HG03439 (cell line): ENCODE measurements at regions not wholly inside any gene's neighbourhood (a gene's known extent, or its start where the extent isn't known, plus 50 kb on each side); places are given as distances from the start of the nearest gene placed in this dataset.
"Not testable (repeated sequence)": the region's sequence is repeated elsewhere in the genome, so short reads cannot be mapped to it uniquely, and the experiment has no call there.

Experiments used
- ATAC-seq: cut with Tn5 transposase; IDR thresholded peaks from one replicate; pipeline ENCODE4 v1.9.1; 2021; ENCODE audit warnings: mild to moderate bottlenecking, moderate library complexity; ENCODE audit not compliant: unreplicated experiment

DNA sequence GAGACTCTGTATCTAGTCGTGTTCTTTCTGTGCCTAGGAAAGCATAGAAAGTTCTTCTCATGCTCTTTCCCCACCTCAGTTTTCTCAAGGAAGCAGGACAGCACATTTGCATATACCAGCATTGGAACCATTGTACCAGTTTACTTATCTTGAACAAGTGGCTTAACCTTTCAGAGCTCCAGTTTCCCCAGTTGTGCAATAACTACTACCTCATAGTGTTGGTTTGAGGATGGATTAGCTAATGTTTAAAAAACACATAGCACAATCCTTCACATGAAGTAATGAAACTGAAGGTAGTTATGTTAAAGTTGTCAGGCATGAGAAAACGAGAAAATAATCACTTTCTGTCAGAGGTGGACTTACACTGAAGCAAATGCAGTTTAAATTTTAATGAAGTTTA lies 92.2 kb upstream of the H2AZ1 start:
- ATAC-seq, result no peak

GRCh38 chr4:100041646-100042045 lies 91.6 kb upstream of the H2AZ1 start:
- no peak for ATAC-seq

- ATAC-seq, result no peak
These were observed 84.1 kb upstream of the H2AZ1 start for GRCh38 chr4:100034023-100034664.

- no peak for ATAC-seq
These were observed 76.0 kb upstream of the H2AZ1 start for GRCh38 chr4:100026066-100026465.

- no peak for ATAC-seq
These were observed 73.7 kb upstream of the H2AZ1 start for GRCh38 chr4:100023800-100024199.

- ATAC-seq, result no peak
These were observed 72.7 kb upstream of the H2AZ1 start for GRCh38 chr4:100022792-100023222.

GRCh38 chr4:100019821-100020220 lies 69.7 kb upstream of the H2AZ1 start:
- ATAC-seq, result no peak

DNA sequence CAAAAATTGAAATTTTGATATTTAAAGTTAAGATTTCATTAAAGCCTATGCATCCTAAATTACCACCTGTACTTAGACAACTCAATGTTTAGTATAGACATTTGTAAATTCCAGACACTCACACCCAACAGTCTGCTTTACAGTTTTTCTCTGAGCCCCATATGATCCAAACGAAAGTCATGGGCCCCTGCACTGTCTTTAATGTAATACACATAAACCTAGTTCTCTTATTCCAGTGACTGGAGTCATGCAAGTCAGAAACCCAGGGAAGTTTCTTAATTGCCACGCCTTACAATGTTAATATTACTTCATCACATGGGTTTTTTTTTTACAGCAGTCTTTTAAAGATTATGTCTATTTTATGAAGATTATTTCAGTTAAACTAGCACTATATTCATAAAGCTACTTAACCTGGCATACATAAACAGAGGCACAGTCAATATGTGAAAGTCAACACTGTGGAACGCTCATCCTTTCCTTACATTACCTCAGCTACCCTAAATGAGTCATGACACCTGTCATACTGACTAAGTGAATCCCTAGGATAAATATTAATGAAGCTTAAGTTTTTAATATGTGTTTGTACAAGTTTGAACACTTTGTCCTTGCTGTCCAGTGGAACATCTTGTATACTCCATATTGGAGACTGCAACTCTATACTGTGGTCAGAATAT lies 67.7 kb upstream of the H2AZ1 start:
- ATAC-seq, result no peak

DNA sequence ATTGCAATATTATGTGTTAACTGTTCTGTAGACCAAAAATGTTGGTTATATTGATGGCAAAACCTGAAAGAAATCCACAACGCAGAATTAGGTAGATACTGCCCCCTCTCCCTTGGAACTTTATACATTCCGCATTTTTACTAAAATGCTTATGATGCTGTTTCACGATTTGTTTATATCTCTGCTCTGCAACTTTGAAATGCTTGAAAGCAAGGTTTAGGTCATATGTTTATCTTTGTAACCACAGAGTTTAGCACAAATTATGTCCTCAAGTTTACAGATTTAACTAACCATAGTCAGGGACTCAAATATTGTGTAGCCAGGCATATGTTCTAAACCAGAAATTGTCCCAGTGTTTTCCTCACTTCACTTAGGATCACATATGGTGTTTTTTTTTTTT lies 66.1 kb upstream of the H2AZ1 start:
- no peak for ATAC-seq

DNA sequence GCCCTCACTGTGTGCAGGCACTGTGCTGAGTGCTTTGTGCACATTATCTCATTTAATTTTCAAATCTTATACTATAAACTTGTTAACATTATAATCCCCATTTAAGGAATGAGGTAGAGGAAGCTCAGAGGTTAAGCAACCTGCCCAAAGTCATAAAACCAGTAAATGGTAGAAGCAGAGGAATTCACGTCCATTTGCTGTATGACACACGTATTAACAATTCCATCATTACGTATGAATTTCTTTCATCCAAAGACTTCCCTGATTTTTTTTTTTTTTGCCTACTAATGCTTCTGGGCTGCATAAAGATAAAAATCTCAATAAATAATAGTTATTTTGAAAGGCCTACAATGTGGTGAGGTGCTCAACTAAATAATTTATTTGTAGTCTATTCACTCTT lies 64.5 kb upstream of the H2AZ1 start:
- ATAC-seq, result no peak

- no peak for ATAC-seq
These were observed 59.4 kb upstream of the H2AZ1 start for GRCh38 chr4:100009490-100009889.

DNA sequence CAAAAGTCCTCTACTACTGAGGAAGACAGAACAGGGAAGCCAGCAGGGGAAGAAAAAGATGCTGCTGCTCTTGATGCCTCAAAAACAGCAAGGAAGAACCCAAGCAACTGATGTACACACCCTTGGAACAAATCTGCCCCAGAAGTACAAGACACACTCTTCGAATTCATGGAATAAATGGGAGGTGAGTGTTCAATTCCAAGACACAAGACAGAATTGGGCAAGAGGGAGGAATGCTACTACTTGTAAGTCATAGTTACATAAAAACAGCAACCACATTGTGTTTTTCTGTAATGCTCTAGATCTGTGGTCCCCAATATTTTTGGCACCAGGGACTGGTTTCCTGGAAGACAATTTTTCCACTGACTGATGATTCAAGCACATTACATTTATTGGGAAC lies 58.0 kb upstream of the H2AZ1 start:
- no peak for ATAC-seq

- ATAC-seq, result not testable (repeated sequence)
These were observed 56.1 kb upstream of the H2AZ1 start for GRCh38 chr4:100006161-100006560.
